GM18505 (cell line): ENCODE measurements at regions not wholly inside any gene's neighbourhood (a gene's known extent, or its start where the extent isn't known, plus 50 kb on each side); places are given as distances from the start of the nearest gene placed in this dataset.
"Not testable (repeated sequence)": the region's sequence is repeated elsewhere in the genome, so short reads cannot be mapped to it uniquely, and the experiment has no call there.

Experiments
- ATAC-seq: cut with Tn5 transposase; IDR thresholded peaks from one replicate; pipeline ENCODE4 v1.9.1; 2021; ENCODE audit not compliant: unreplicated experiment
- POLR2A ChIP-seq: IDR thresholded peaks from 4 replicates; pipeline ENCODE4 v1.6.1; 2011; ENCODE audit warnings: borderline replicate concordance; ENCODE audit not compliant: insufficient read depth, insufficient read length; ENCODE audit errors: extremely low read depth

- no peak for TF ChIP-seq POLR2A
- ATAC-seq = no peak
Measured at GRCh38 chr5:19264821-19265220, 723.2 kb downstream of the CDH18 start.

GRCh38 chr5:19266791-19267190 is 721.2 kb downstream of the CDH18 start:
- ATAC-seq = no peak
- TF ChIP-seq POLR2A = no peak

GRCh38 chr5:19270153-19270552 is 717.8 kb downstream of the CDH18 start:
- ATAC-seq = no peak
- no peak for TF ChIP-seq POLR2A

- no peak for TF ChIP-seq POLR2A
- ATAC-seq = no peak
Measured at GRCh38 chr5:19274578-19274977, 713.4 kb downstream of the CDH18 start.

GRCh38 chr5:19285286-19285685 is 702.7 kb downstream of the CDH18 start:
- TF ChIP-seq POLR2A = no peak
- no peak for ATAC-seq

- ATAC-seq = not testable (repeated sequence)
Measured at GRCh38 chr5:19287548-19288277, 700.3 kb downstream of the CDH18 start.

GRCh38 chr5:19288311-19288710 is 699.7 kb downstream of the CDH18 start:
- ATAC-seq = not testable (repeated sequence)

GRCh38 chr5:19297934-19298333 is 690.1 kb downstream of the CDH18 start:
- ATAC-seq = no peak
- no peak for TF ChIP-seq POLR2A

GRCh38 chr5:19301271-19301670 is 686.7 kb downstream of the CDH18 start:
- no peak for ATAC-seq
- no peak for TF ChIP-seq POLR2A

- ATAC-seq = no peak
- TF ChIP-seq POLR2A = no peak
Measured at GRCh38 chr5:19314840-19315239, 673.2 kb downstream of the CDH18 start.

- no peak for ATAC-seq
- TF ChIP-seq POLR2A = no peak
Measured at GRCh38 chr5:19319252-19319651, 668.7 kb downstream of the CDH18 start.

- no peak for ATAC-seq
Measured at GRCh38 chr5:19322716-19323485, 665.1 kb downstream of the CDH18 start.

GRCh38 chr5:19334278-19334677 is 653.7 kb downstream of the CDH18 start:
- no peak for TF ChIP-seq POLR2A
- no peak for ATAC-seq

More at GRCh38 chr5:19322716-19323485, 665.1 kb downstream of the CDH18 start:
- no peak for TF ChIP-seq POLR2A

- no peak for ATAC-seq
- TF ChIP-seq POLR2A = no peak
Measured at GRCh38 chr5:19342942-19343341, 645.1 kb downstream of the CDH18 start.
